PC-9 (cell line): ENCODE measurements at regions not wholly inside any gene's neighbourhood (a gene's known extent, or its start where the extent isn't known, plus 50 kb on each side); places are given as distances from the start of the nearest gene placed in this dataset.

Experiments used
- EZH2 ChIP-seq: fragments of 200-600 bp; sonication (generic); IDR thresholded peaks from 2 replicates; pipeline ENCODE4 v1.8.0; 2017; ENCODE audit warnings: antibody characterized with exemption, low read depth
- TF ChIP-seq, protein P1 (sequence below): fragments of 200-600 bp; sonication (generic); conservative IDR thresholded peaks from 2 replicates; pipeline ENCODE4 v1.6.1; 2017; ENCODE audit warnings: mixed run types, antibody characterized with exemption, mild to moderate bottlenecking, moderate library complexity

DNA sequence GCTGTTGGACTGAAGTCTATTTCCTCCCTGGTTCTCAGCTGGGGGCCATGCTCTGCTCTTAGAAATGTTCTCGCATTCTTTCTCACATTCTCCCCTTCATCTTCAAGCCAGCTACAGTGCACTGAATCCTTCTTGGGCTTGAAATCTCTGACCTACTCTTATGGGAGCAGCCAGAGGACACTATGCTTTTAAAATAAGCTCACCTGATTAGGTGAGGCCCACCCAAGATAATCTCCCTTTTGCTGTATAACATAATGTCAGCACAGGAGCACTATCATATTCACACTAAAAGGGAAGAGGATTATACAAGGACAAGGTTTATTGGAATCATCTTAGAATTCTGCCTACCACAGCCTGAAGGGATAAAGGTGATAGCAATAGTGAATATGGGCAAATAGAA is 146.3 kb downstream of the ZNF674 start:
- TF ChIP-seq, protein P1, sequence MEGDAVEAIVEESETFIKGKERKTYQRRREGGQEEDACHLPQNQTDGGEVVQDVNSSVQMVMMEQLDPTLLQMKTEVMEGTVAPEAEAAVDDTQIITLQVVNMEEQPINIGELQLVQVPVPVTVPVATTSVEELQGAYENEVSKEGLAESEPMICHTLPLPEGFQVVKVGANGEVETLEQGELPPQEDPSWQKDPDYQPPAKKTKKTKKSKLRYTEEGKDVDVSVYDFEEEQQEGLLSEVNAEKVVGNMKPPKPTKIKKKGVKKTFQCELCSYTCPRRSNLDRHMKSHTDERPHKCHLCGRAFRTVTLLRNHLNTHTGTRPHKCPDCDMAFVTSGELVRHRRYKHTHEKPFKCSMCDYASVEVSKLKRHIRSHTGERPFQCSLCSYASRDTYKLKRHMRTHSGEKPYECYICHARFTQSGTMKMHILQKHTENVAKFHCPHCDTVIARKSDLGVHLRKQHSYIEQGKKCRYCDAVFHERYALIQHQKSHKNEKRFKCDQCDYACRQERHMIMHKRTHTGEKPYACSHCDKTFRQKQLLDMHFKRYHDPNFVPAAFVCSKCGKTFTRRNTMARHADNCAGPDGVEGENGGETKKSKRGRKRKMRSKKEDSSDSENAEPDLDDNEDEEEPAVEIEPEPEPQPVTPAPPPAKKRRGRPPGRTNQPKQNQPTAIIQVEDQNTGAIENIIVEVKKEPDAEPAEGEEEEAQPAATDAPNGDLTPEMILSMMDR: no peak
- TF ChIP-seq EZH2: no peak
